Kidney (tissue), 13 donors: ENCODE measurements at regions not wholly inside any gene's neighbourhood (a gene's known extent, or its start where the extent isn't known, plus 50 kb on each side); places are given as distances from the start of the nearest gene placed in this dataset.

Source experiments
- DNase-seq, 5 donors: peaks; one replicate each; pipeline ENCODE4 v3.0.0-alpha.2; 2013 to 2020
- FAIRE-seq: peaks from 2 replicates; lab custom pipeline; 2012; peaks lifted over from hg19 to GRCh38; lab: Jason Lieb, UNC
- H3K27ac ChIP-seq, 2 donors: one replicate each; pipeline ENCODE4 v1.7.0; 2013; ENCODE audit warnings: low read depth in 2 of 2, low read length in 2 of 2, inconsistent platforms in 1 of 2
- H3K27me3 ChIP-seq: one replicate; pipeline ENCODE4 v1.7.1; 2013; ENCODE audit warnings: low read length, inconsistent platforms; ENCODE audit not compliant: control insufficient read depth, insufficient read depth
- H3K36me3 ChIP-seq, 3 donors: one replicate each; pipeline versions ENCODE4 v1.7.0 to v1.7.1; 2013; ENCODE audit warnings: low read length in 3 of 3, control low read depth in 1 of 3, inconsistent platforms in 1 of 3; ENCODE audit not compliant: insufficient read depth in 3 of 3, control insufficient read depth in 2 of 3
- H3K4me1 ChIP-seq, 3 donors: one replicate each; pipeline versions ENCODE4 v1.7.0 to v1.7.1; 2013; ENCODE audit warnings: low read length in 3 of 3, inconsistent platforms in 1 of 3, low read depth in 1 of 3; ENCODE audit not compliant: control insufficient read depth in 2 of 3, insufficient read depth in 2 of 3
- H3K4me3 ChIP-seq, 3 donors: one replicate each; pipeline versions ENCODE4 v1.7.0 to v1.8.1; 2013; ENCODE audit warnings: low read length in 3 of 3, control low read depth in 1 of 3, inconsistent platforms in 1 of 3
- H3K9ac ChIP-seq, 3 donors: one replicate each; pipeline versions ENCODE4 v1.7.0 to v1.7.1; 2013; ENCODE audit warnings: low read length in 3 of 3, control low read depth in 1 of 3, inconsistent platforms in 1 of 3
- H3K9me3 ChIP-seq, 3 donors: one replicate each; pipeline versions ENCODE4 v1.7.0 to v1.7.1; 2013; ENCODE audit warnings: low read length in 3 of 3, control low read depth in 1 of 3, inconsistent platforms in 1 of 3; ENCODE audit not compliant: control insufficient read depth in 2 of 3, insufficient read depth in 1 of 3
- CTCF ChIP-seq: IDR thresholded peaks from 3 replicates; pipeline ENCODE4 v1.5.1; 2012; ENCODE audit warnings: mild to moderate bottlenecking, moderate library complexity, borderline replicate concordance; ENCODE audit not compliant: insufficient read depth; ENCODE audit errors: extremely low read depth
- intact Hi-C: fragments of 100-400 bp; cut with DNase I; formaldehyde crosslinking; loops from one replicate; pipeline ENCODE4 v1.11.1; 2022
- donor health status: control.
- donor health status: control.
- donor health status: control.
- donor health status: control.
- donor health status: control.
- donor health status: DM: yes; HTN: yes; CAD: no.
- donor health status: Normal renal cell carcinoma (clear cell type).

- no peak for FAIRE-seq
- intact Hi-C loops: no loop called here
- H3K4me1 ChIP-seq: peaks cover 0 to 56% (median 45%) of the 10 kb centered on the region in 3 donors
- H3K4me3 ChIP-seq: no peak overlapping the region
- DNase-seq: no peak
- TF ChIP-seq CTCF: no peak
- no peaks in the 10 kb centered on the region for H3K9me3 ChIP-seq
- no peaks in the 10 kb centered on the region for H3K27me3 ChIP-seq
- H3K9ac ChIP-seq: no peak overlapping the region
- no peak overlapping the region for H3K27ac ChIP-seq
- peaks cover 0 to 2% (median 0%) of the 10 kb centered on the region in 3 donors for H3K36me3 ChIP-seq
Measured at GRCh38 chr7:131015657-131015958, 281.6 kb upstream of the KLF14 start.

GRCh38 chr7:131016230-131016629 is 282.2 kb upstream of the KLF14 start:
- no peak overlapping the region for H3K9ac ChIP-seq
- no peaks in the 10 kb centered on the region for H3K9me3 ChIP-seq
- TF ChIP-seq CTCF: no peak
- no peaks in the 10 kb centered on the region for H3K27me3 ChIP-seq
- peak overlapping the region in 1 of 2 donors; percentile 8 for H3K27ac ChIP-seq
- no peak overlapping the region for H3K4me3 ChIP-seq
- H3K36me3 ChIP-seq: peaks cover 0 to 2% (median 0%) of the 10 kb centered on the region in 3 donors
- DNase-seq (no peak), FAIRE-seq (no peak)
- intact Hi-C loops: no loop called here
- H3K4me1 ChIP-seq: peaks cover 0 to 56% (median 44%) of the 10 kb centered on the region in 3 donors

GRCh38 chr7:131019351-131019750 is 285.3 kb upstream of the KLF14 start:
- no peak overlapping the region for H3K9ac ChIP-seq
- H3K4me3 ChIP-seq: no peak overlapping the region
- H3K27ac ChIP-seq: no peak overlapping the region
- DNase-seq (no peak), FAIRE-seq (no peak)
- H3K4me1 ChIP-seq: peaks cover 0 to 40% (median 26%) of the 10 kb centered on the region in 3 donors
- no peaks in the 10 kb centered on the region for H3K27me3 ChIP-seq
- no peaks in the 10 kb centered on the region for H3K9me3 ChIP-seq
- no peak for TF ChIP-seq CTCF
- H3K36me3 ChIP-seq: peaks cover 0 to under 1% (median 0%) of the 10 kb centered on the region in 3 donors
- intact Hi-C loops: no loop called here

- Histone ChIP-seq H3K9ac (no peak overlapping the region), H3K4me3 (no peak overlapping the region), H3K9me3 (no peaks in the 10 kb centered on the region), H3K27me3 (no peaks in the 10 kb centered on the region), H3K27ac (no peak overlapping the region), H3K4me1 (peaks cover 0 to 30% (median 17%) of the 10 kb centered on the region in 3 donors), H3K36me3 (no peaks in the 10 kb centered on the region)
- intact Hi-C loops: no loop called here
- no peak for TF ChIP-seq CTCF
- FAIRE-seq (no peak), DNase-seq (no peak)
Measured at GRCh38 chr7:131020759-131021261, 286.8 kb upstream of the KLF14 start.
